ENCODE measurements at regions not wholly inside any gene's neighbourhood (a gene's known extent, or its start where the extent isn't known, plus 50 kb on each side); places are given as distances from the start of the nearest gene placed in this dataset.

DNA sequence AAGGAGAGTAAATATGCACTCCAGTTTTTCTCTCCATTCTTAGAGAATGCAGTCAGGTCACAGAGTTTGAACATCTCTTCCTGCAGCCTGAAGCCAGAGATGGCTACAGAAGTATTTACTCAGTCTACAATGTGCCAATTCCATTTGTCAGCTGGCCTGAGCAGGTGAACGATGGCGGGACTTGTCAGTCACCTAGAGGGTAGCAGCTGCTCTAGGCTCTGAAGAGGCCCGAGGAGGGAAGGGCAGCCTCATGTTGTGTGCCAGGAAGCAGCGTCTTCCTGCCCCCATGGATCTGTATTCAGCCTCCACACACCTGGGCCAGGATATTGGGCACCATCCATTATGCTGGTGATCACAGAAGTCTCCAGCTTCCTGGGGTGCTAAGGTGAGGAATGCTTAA lies 316.7 kb upstream of the CHAC2 start:
- in situ Hi-C loops (cut with HindIII; ENCODE audit: low sequenced_read_pairs): no loop called here

DNA sequence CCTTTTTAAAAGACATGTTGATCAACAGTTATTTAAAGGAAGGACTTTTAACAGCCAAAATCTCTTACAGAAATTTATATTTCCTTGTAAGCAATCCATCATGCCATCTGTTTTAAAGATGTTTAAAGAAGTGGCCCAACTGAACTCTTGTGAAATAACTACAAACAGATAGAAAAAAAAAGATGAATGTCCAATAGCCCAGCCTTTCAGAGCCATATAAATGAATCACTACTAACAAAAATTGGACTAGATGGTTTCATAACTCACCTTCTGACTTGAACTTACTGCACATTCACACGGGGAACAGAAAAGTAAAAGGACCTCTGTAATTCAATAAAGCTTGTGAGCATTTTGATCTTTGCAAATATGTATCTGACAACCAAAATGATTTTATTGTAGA lies 319.0 kb upstream of the CHAC2 start:
- in situ Hi-C loops (cut with HindIII; ENCODE audit: low sequenced_read_pairs): no loop called here

DNA sequence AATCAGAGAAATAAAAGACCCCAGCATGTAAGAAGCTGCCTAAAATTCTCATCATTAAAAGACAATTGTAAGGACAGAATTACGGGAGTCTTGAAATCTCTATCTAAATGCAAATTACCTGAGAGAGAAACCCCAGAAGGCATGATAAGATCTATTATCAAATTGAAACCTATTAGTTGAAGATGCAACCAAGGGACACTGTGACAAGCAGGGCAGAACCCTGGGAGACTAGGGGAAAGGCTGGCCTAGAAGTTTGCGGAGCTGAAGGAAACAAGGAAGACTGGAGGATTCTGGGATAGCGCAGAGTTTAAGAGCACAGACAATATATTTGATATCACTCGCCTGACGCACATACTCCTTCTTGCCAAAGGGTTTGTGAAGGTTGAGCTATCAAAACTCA lies 319.5 kb upstream of the CHAC2 start:
- in situ Hi-C loops (cut with HindIII; ENCODE audit: low sequenced_read_pairs): no loop called here

DNA sequence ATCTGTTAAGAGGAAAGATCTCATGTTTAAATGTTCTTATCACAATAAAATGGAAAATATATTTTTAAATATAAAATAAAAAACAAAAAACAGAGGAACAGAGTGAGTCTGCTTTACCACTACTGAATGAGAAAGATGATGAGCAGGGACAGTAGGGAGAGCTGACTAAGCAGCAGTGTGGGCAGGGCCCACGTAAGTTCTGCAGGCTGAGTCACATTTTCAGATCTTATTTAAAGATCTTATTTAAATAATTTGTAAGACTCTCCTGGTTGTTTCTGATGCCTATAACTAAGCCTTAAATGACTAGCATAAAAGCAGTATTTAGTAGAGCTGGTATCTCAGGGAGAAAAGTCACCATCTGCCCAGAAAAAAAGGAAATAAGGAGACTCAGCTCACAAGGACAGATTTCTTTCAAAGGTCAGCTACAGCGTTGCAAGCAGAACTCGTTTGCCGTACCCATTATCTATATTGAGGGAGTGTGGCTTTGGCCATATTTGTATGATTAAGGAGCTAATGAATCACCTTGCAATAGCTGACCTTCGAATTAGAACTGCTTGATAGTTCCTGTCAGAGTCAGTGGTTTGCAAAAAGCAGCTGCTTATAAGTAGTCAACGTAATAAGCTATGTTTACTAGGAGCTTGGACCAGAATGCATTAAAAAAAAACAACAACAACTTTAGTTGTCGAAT lies 322.1 kb upstream of the CHAC2 start:
- in situ Hi-C loops (cut with HindIII; ENCODE audit: low sequenced_read_pairs): no loop called here

DNA sequence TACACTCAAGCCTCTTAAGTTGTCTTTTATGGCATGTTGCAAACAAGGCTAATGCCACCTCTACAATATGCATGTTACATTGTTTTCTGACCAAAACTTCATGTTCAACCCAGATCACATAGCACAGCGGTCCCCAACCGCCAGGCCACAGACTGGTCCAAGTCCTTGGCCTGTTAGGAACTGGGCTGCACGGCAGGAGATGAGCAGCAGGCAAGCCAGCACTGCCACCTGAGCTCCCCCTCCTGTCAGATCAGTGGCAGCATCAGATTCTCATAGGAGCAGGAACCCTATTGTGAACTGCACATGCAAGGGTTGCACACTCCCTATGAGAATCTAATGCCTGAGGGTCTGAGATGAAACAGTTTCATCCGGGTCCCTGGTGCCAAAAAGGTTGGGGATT lies 324.8 kb upstream of the CHAC2 start:
- in situ Hi-C loops (cut with HindIII; ENCODE audit: low sequenced_read_pairs): no loop called here

DNA sequence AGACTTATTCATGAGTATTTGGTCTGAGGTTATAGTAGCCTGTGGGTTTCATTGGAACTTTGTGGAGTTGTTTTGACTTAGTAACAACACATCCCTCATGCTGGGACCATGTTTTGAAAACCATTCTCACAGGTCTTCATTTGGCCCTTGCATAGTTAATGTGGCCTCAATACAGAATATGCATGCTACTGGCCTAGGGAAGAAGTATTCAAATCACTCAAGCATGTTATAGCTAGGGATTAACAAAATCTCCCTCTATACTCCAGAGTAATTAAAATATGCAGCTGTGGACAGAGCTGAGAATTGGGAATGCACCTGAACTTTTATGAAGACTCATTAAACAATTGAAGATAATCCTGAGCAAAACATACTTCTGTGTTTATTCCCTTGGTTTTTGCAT lies 325.5 kb upstream of the CHAC2 start:
- in situ Hi-C loops (cut with HindIII; ENCODE audit: low sequenced_read_pairs): no loop called here

DNA sequence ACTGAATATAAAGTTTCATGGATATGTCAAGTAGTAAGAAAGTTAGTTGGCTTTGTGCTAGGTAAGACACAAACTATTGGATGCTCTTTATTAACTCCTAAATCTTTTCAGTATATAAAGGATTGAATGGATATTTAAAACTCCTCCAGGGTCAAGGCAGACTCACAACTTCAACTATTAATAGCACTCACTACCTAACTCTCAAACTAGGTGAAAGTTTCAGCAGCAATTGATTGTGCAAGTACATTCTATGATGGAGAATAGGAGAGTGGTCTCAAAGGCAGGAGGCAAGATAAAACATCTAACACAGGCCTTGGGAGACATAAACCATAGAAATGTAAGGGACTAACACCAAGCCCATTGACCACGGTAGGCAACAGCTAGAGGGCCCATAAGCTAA lies 328.9 kb upstream of the CHAC2 start:
- in situ Hi-C loops (cut with HindIII; ENCODE audit: low sequenced_read_pairs): no loop called here

DNA sequence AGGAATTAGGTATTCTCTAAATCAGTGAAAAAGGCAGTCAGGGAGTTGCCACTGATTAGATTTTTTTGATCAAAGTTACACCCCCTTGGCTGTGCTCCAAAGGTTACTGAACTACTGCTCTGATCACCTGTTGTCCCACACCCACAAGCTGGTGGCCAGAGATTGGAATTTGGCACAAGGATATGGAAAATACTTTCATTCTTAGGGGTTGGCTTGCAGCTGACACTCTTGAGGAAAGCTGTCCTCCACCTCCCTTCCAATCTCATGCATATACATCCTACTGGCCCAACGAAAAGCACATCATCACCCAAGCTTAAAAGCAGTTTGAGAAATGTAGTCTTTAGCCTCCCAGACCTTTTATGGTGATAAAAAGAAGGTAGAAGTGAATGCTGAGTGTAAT lies 329.5 kb upstream of the CHAC2 start:
- in situ Hi-C loops (cut with HindIII; ENCODE audit: low sequenced_read_pairs): no loop called here

DNA sequence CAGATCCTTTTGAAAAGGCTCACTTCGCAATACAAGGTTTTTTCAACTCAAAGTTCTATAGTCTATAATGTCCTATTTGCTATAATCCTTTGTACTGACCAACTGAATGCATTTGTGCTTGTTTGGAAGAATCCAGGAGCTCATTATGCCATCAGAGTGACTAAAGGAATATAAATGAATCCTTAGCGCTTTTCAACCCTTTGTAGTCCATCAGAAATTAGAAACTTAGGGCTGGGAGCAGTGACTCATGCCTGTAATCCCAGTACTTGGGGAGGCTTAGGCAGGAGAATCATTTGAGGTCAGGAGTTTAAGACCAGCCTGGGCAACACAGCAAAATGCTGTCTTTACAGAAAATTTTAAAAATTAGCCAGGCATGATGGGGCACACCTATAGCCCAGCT lies 330.2 kb upstream of the CHAC2 start:
- in situ Hi-C loops (cut with HindIII; ENCODE audit: low sequenced_read_pairs): no loop called here

DNA sequence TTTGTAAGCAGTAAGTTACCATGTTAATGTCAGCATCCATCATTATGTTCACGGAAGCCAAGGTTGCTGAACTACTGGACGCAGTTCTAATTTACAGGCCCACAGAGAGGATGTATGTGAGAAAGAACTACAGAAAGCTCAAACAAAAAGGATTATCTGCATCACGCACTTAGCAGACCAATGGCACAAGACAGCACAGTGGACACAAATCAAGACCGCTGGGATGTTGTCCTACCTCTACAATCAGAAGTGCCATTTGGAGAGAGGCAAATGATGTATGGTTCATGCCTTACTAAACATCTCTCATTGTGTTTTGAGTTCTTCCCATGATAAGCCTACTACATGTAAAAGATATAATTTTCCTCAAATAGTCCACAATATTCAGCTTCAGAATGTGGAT lies 330.7 kb upstream of the CHAC2 start:
- in situ Hi-C loops (cut with HindIII; ENCODE audit: low sequenced_read_pairs): no loop called here

DNA sequence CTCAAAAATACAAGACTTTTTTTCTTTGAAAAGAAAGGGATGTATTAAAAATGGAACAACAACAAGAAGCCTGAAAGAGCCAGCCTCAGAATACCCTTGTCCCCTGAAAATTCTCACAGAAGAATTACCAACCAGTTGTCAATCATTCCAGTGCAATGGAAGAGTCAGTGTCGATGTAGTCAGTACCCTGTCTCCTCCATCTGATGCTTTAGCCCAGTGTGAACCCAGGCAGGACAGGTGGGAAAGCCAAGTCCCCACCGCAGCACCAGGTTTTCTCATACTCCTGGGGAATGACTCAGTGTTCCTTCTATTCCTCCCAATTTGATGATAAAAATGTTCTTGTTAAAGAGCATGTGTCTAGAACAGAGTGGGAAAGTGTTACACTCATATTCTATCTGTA lies 332.0 kb upstream of the CHAC2 start:
- in situ Hi-C loops (cut with HindIII; ENCODE audit: low sequenced_read_pairs): no loop called here

DNA sequence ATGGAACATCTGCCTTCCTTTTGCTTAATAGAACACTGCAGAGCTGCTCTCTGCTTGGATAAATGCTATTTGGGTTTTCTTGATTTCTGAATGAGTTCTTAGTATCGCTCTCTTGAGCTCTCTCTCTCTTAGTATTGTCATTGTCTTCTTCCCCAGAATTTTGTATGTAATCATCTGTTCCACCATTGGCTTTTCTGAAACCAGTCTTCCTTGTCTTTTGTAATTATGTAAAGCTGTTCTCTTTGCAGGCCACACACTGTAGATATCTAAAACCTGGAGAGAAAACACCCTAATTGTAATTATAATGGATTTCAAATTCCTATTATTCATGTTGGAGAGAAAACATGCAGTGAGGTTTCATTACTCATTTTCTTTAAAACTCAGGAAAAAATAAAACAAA lies 333.1 kb upstream of the CHAC2 start:
- in situ Hi-C loops (cut with HindIII; ENCODE audit: low sequenced_read_pairs): no loop called here

DNA sequence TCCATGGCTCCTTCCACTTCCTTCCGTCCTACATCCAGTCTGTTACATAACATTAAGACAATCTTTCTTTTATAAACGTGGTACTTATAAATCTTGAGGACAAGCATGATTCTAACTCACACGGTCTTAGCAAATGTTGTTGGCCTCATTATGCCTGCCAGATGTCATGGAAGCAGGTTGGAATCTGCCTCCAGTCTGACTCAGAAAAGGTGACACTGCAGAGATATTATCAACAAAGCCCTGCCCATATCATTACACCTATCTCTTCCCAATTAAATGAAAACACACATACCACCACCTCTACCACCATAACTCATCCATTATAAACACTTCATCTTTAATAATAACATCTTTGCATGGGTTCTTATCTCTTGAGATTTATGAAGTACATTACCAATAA lies 334.7 kb upstream of the CHAC2 start:
- in situ Hi-C loops (cut with HindIII; ENCODE audit: low sequenced_read_pairs): no loop called here

DNA sequence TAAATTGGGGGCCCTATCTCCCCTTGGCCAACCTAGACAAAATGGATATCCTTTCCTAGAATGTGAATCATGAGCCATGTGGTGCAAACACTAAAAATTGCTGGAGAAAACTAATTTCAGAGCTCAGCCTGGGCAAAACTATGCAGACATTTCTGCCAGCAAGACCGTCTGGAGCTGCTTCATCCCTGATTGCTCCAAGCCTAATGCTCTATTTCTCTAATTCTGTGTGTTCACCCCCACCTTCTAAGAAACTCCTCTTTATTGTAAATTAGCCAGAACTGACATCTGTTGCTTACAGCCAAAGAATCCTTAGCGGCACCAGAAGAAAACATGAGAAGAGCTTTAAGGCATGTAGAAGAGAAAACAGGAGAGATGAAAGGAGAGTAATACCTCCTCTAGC lies 337.7 kb upstream of the CHAC2 start:
- in situ Hi-C loops (cut with HindIII; ENCODE audit: low sequenced_read_pairs): no loop called here

DNA sequence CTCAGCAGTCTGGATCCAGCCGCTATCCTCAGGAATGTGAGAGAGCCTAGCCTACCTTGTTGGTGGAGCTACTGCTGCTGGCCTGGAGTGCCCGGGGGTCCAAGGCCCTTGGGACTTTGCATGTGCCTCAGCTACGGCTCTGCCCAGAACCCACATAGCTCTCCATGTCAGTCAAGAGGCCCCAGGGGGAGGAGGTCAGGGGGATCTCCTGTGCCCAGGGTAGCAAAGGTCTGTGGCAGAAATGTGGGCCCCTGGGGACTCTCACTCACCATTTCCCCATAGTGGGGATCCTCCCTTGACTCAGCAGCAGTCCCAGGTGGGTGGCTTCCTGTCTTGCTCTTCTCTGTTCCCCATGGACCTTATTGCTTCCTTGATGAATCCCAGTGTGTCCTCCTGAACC lies 342.7 kb upstream of the CHAC2 start:
- in situ Hi-C loops (cut with HindIII; ENCODE audit: low sequenced_read_pairs): no loop called here

DNA sequence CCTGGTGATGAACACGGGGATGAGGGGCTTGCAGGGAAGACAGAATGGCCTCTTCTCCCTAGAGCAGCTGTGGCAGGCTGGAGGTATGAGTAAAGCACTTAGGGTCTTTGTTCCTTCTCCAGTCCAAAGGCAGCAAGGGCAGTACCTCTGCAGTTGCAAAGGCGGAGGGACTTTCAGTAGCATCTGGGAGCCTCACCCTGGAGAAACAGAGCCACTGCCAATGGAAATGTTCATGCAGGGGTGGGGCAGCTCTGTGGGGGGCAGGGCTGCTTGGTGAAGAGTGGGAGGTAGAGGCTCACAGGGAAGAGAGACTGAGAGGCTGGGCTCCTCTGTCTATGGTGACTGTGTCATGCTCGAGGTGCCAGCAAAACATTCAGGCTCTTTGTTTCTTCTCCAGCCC lies 344.1 kb upstream of the CHAC2 start:
- in situ Hi-C loops (cut with HindIII; ENCODE audit: low sequenced_read_pairs): no loop called here

DNA sequence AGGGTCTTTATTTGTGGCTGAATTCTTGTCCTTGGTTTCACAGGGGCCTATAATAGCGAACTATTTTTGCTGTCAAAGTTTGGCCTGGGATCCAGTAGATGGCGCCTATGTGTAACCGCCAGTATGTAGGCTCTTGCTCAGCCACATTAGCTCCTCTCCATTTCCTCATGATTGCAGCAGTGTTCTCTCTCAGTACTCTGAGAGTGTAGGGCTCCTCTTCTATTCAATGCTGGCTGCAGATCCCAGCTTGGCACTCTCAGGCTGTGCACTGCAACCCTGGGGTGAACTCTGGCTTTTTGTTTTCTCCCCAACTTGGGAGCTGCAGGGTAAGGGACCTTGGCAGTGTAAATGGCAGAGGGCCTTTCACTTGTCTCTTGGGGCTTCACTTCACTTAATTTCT lies 344.6 kb upstream of the CHAC2 start:
- in situ Hi-C loops (cut with HindIII; ENCODE audit: low sequenced_read_pairs): no loop called here

DNA sequence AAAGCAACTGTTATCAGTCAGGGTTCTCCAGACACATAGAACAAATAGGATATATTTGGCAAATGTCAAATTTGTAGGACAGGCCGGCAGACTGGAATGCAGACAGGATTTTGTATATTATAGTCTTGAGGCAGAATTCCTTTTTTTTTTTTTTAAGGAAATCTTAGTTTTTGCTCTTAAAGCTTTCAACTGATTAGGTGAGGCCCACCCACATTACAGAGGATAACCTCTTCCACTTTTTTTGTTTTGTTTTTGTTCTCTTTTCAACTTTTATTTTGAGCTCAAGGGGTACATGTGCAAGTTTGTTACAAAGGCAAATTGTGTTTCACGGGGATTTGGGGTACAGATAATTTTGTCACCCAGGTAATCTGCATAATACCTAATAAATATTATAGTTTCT lies 350.2 kb upstream of the CHAC2 start:
- in situ Hi-C loops (cut with HindIII; ENCODE audit: low sequenced_read_pairs): no loop called here

DNA sequence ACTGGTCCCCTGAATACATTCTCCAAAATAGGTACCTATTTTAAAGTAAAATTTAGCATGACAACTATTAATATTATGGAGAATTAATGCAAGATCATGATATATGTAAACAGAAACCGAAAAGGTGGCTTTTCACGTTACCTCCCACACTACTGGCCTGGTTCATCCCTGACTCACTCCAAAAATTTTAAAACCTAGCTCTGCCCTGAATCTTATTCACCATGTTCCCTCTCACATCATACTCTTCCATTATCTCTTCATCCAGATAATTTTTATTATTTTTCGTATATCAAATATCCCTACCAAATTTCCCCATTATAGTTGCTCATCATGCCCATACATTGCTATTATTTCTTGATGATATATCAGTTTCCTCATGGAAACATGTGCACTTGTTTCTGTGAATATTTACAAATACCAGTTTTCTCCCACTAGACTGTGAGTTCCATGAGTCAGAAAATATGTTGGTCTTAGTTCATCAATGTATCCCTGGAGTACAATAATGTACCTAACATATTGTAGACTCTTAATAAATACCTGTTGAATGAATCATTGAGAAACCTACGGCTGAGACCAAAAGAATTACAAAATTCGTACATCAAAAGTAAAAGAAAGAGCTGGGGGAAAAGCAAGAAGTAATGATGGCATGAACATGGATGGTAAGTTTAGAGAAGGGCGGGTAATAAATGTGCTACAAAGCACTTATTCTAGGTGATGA lies 360.1 kb upstream of the CHAC2 start:
- in situ Hi-C loops (cut with HindIII; ENCODE audit: low sequenced_read_pairs): no loop called here

DNA sequence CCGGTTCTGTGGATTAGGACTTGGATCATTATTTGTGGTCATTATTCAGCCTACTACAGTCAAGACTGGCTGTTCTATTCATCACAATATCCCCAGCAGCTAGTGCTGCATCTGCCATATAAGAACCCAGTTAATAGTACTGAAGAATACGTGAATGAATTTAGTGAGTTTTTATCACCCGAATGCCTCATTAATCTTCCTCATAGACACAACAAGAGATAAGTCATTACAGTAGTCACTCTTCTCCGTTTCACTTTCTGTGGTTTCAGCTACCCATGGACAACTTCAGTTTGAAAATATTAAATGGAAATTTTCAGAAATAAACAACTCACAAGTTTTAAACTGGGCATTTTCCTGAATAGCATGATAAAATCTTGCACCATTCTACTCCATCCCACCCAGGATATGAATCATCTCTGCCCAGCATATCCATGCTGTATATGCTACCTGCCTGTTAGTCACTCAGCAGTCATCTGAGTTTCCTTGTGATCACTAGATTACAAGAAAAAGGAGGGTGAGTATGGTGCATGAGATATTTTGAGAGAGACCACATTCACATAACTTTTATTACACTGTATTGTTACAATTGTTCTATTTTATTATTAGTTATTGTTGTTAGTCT lies 363.7 kb upstream of the CHAC2 start:
- in situ Hi-C loops (cut with HindIII; ENCODE audit: low sequenced_read_pairs): no loop called here

DNA sequence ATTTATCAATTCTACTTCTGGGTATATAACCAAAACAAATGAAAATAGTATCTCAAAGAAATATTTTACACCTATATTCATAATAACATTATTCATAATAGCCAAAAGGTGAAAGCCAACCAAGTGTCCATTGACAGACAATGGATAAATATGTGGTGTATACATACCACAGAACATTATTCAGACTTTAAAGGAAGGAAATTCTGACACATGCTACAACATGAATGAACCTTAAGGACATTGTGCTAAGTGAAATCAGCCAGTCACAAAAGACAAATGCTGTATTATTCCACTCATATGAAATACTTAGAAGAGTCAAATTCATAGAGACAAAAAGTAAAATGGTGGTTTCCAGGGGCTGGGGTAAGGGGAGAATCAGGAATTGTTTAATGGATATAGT lies 370.5 kb upstream of the CHAC2 start:
- in situ Hi-C loops (cut with HindIII; ENCODE audit: low sequenced_read_pairs): no loop called here

DNA sequence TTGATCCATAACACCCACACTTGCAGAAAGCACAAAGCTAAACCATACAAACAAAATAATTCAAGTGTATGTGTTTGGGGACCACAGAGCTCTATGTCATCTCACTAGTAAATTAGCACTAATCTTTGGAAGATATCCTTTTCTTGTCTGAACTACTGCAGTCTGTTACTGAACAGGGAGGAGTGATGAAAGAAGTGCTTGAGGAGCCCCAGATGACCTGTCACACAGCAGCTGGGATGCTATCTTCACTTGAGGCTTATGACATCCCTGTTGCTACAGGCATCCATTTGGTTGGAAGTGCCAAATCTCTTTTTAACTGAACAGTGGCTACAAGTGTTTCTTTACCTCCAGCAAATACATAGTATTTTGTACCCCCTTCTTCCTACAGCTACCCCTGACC lies 386.3 kb upstream of the CHAC2 start:
- in situ Hi-C loops (cut with HindIII; ENCODE audit: low sequenced_read_pairs): no loop called here

DNA sequence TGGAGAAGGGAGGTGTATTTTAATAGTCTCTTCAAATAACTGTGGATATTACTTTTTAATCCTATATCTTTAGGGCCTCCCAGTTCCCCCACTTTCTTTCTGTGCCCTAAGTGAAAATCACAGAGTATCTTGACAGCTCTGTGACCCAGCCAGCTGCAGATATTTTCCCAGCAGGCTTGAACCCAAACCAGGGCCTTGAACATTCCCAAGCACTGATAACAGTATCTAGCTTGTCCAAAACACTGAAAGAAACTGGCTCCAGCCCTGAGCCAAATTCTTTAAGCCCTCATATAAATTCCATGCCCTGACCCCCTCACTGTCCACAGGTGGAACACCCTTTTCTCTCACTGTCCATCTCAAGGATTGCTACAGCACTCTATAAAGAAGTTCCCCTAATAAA lies 388.1 kb upstream of the CHAC2 start:
- in situ Hi-C loops (cut with HindIII; ENCODE audit: low sequenced_read_pairs): no loop called here
